Tibial nerve (tissue), 4 donors: ENCODE measurements at regions not wholly inside any gene's neighbourhood (a gene's known extent, or its start where the extent isn't known, plus 50 kb on each side); places are given as distances from the start of the nearest gene placed in this dataset.

Source experiments
- DNase-seq, 2 donors: peaks; one replicate each; pipeline ENCODE4 v3.0.0-alpha.2; 2019; ENCODE audit warnings: low spot score in 2 of 2
- H3K27ac ChIP-seq, 4 donors: fragments of 200-600 bp; sonication (generic) in 3 of 4; one replicate each; pipeline ENCODE4 v1.5.1; 2017 to 2019; ENCODE audit warnings: mild to moderate bottlenecking in 1 of 4
- H3K27me3 ChIP-seq, 2 donors: fragments of 200-600 bp; sonication (generic) in 1 of 2; one replicate each; pipeline versions ENCODE4 v1.5.1 to v1.6.0; 2017 to 2019
- H3K36me3 ChIP-seq, 3 donors: fragments of 200-600 bp; sonication (generic); one replicate each; pipeline ENCODE4 v1.5.1; 2018 to 2019
- H3K4me1 ChIP-seq, 4 donors: fragments of 200-600 bp; sonication (generic) in 3 of 4; one replicate each; pipeline ENCODE4 v1.5.1; 2017 to 2019
- H3K4me3 ChIP-seq, 4 donors: fragments of 200-600 bp; sonication (generic) in 3 of 4; one replicate each; pipeline ENCODE4 v1.5.1; 2017 to 2019; ENCODE audit warnings: mild to moderate bottlenecking in 1 of 4, moderate library complexity in 1 of 4
- H3K9me3 ChIP-seq, 4 donors: fragments of 200-600 bp; sonication (generic) in 3 of 4; one replicate each; pipeline ENCODE4 v1.5.1; 2017 to 2019
- CTCF ChIP-seq, 5 experiments: fragments of 200-600 bp in 3 of 5; fragments of 450-650 bp in 2 of 5; sonication (generic) in 3 of 5; IDR thresholded peaks; one replicate each; pipeline ENCODE4 v1.5.1; 2016 to 2019; ENCODE audit warnings: antibody characterized with exemption in 5 of 5, mild to moderate bottlenecking in 3 of 5, moderate library complexity in 2 of 5
- EP300 ChIP-seq, 2 donors: sonication (generic); formaldehyde crosslinking; IDR thresholded peaks; one replicate each; pipeline ENCODE4 v1.6.1; 2017; ENCODE audit warnings: antibody characterized with exemption in 2 of 2, mild to moderate bottlenecking in 1 of 2
- POLR2A ChIP-seq, 2 donors: fragments of 450-650 bp; IDR thresholded peaks; one replicate each; pipeline ENCODE4 v1.6.1; 2017; ENCODE audit warnings: antibody characterized with exemption in 2 of 2, mild to moderate bottlenecking in 2 of 2, moderate library complexity in 2 of 2
- WGBS, 2 donors: methylation state at CpG; one replicate each; pipeline ENCODE4 v1.1.5; 2018; 5-methylcytosine and 5-hydroxymethylcytosine counted together

GRCh38 chr5:158108177-158108576 is 249.2 kb upstream of the CLINT1 start:
- no peaks in the 10 kb centered on the region for H3K4me1 ChIP-seq
- H3K36me3 ChIP-seq: no peaks in the 10 kb centered on the region
- no peaks in the 10 kb centered on the region for H3K27me3 ChIP-seq
- TF ChIP-seq POLR2A (IDR thresholded peaks at IDR 0.05): no peak
- no peak for TF ChIP-seq CTCF (IDR thresholded peaks at IDR 0.05)
- TF ChIP-seq EP300 (IDR thresholded peaks at IDR 0.05): no peak
- no peaks in the 10 kb centered on the region for H3K9me3 ChIP-seq
- H3K4me3 ChIP-seq: no peak overlapping the region
- H3K27ac ChIP-seq: no peak overlapping the region
- 74 to 85% methylated on average over 3 of the region's 3 CpGs for WGBS, 2 donors
- DNase-seq: no peak

- TF ChIP-seq EP300 (IDR thresholded peaks at IDR 0.05) (no peak), POLR2A (IDR thresholded peaks at IDR 0.05) (no peak), CTCF (IDR thresholded peaks at IDR 0.05) (no peak)
- H3K27me3 ChIP-seq: no peaks in the 10 kb centered on the region
- WGBS, 2 donors: 52 to 70% methylated on average over 2 of the region's 2 CpGs
Measured at GRCh38 chr5:158100373-158100888, 241.5 kb upstream of the CLINT1 start.

GRCh38 chr5:158099571-158100105 is 240.7 kb upstream of the CLINT1 start:
- DNase-seq: no peak
- no peak overlapping the region for H3K27ac ChIP-seq
- WGBS, 2 donors: 58 to 64% methylated on average over 12 of the region's 12 CpGs
- no peaks in the 10 kb centered on the region for H3K27me3 ChIP-seq
- no peaks in the 10 kb centered on the region for H3K4me1 ChIP-seq
- peaks cover 0 to 10% (median 0%) of the 10 kb centered on the region in 4 donors for H3K9me3 ChIP-seq
- TF ChIP-seq EP300 (IDR thresholded peaks at IDR 0.05) (no peak), CTCF (IDR thresholded peaks at IDR 0.05) (no peak), POLR2A (IDR thresholded peaks at IDR 0.05) (no peak)
- no peaks in the 10 kb centered on the region for H3K36me3 ChIP-seq
- H3K4me3 ChIP-seq: no peak overlapping the region

More at GRCh38 chr5:158100373-158100888, 241.5 kb upstream of the CLINT1 start:
- Histone ChIP-seq H3K9me3 (peaks cover 0 to 10% (median 0%) of the 10 kb centered on the region in 4 donors), H3K36me3 (no peaks in the 10 kb centered on the region), H3K4me3 (no peak overlapping the region), H3K27ac (no peak overlapping the region), H3K4me1 (no peaks in the 10 kb centered on the region)
- no peak for DNase-seq

- Histone ChIP-seq H3K27ac (no peak overlapping the region), H3K9me3 (peaks cover 0 to 10% (median 0%) of the 10 kb centered on the region in 4 donors), H3K36me3 (no peaks in the 10 kb centered on the region), H3K27me3 (no peaks in the 10 kb centered on the region), H3K4me1 (no peaks in the 10 kb centered on the region), H3K4me3 (no peak overlapping the region)
- 95 to 98% methylated on average over 1 of the region's 1 CpG for WGBS, 2 donors
- no peak for DNase-seq
- TF ChIP-seq POLR2A (IDR thresholded peaks at IDR 0.05): no peak
- TF ChIP-seq EP300 (IDR thresholded peaks at IDR 0.05): no peak
- TF ChIP-seq CTCF (IDR thresholded peaks at IDR 0.05): no peak
Measured at GRCh38 chr5:158096835-158097234, 237.9 kb upstream of the CLINT1 start.

- Histone ChIP-seq H3K9me3 (no peaks in the 10 kb centered on the region), H3K4me1 (no peaks in the 10 kb centered on the region), H3K27ac (no peak overlapping the region), H3K4me3 (no peak overlapping the region), H3K36me3 (no peaks in the 10 kb centered on the region), H3K27me3 (no peaks in the 10 kb centered on the region)
- TF ChIP-seq POLR2A (IDR thresholded peaks at IDR 0.05) (no peak), EP300 (IDR thresholded peaks at IDR 0.05) (no peak), CTCF (IDR thresholded peaks at IDR 0.05) (no peak)
- 39 to 46% methylated on average over 3 of the region's 3 CpGs for WGBS, 2 donors
- no peak for DNase-seq
Measured at GRCh38 chr5:158086856-158087255, 227.9 kb upstream of the CLINT1 start.
